Iris pigment epithelial cell (primary cell): ENCODE measurements at regions not wholly inside any gene's neighbourhood (a gene's known extent, or its start where the extent isn't known, plus 50 kb on each side); places are given as distances from the start of the nearest gene placed in this dataset.
A peak's percentile ranks its signal among the peaks of the same experiment; 100 is the strongest.
"Not testable (repeated sequence)": the region's sequence is repeated elsewhere in the genome, so short reads cannot be mapped to it uniquely, and the experiment has no call there.

Experiments used
- DNase-seq: peaks from one replicate; pipeline ENCODE4 v3.0.0-alpha.2; 2011; ENCODE audit warnings: low read depth

DNA sequence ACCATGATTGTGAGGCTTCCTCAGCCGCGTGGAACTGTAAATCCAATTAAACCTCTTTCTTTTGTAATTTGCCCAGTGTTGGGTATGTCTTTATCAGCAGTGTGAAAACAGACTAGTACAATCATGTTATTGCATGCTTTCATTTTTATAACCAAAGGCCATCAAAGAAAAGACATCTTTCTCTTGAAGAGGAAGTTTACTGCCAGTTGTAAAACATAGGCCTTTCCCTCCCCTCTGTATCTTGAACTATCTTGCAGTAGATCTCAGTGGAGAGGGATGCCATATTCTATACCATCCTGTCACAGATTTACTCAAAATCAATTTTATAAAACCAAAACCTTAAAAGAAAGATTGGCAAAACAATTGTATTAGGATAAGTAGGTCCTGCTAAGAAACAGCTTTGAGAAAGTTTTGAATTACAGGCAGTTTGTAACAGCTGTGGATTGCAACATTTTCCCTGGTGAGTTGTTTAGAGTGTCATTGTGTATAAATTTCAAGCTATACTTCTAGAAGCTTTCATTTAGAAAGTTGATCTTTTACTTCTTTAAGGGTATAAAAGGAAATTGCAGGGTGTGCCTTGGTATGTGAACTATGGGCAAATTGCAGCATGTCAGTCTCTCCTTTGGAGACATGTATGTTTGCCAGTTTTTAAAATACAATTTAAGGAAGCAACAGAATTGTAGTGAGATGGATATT lies 128.0 kb downstream of the ATP23 start:
- peak; percentile 88 for DNase-seq

- no peak for DNase-seq
Measured at GRCh38 chr12:58071994-58072393, 130.6 kb downstream of the ATP23 start.

GRCh38 chr12:58074259-58074658 lies 132.9 kb downstream of the ATP23 start:
- DNase-seq: no peak

DNA sequence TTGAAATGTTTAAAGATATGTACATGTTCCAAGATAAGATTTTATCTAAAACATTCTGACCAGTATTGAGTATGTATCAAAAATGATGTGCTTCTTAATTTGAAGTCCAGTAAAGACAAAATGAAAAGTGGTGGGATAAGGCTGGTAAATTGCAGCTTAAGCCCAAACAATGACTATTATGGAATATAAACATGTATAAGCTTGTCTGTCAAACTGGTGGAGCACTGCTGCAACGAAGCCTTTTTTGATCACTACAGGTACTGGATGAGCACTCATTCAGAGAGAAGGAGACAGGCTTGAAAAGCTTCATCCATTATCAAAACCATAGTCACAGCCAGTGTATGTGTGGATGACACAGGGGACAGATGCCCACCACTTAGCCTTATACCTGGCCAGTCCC lies 138.4 kb downstream of the ATP23 start:
- no peak for DNase-seq

DNA sequence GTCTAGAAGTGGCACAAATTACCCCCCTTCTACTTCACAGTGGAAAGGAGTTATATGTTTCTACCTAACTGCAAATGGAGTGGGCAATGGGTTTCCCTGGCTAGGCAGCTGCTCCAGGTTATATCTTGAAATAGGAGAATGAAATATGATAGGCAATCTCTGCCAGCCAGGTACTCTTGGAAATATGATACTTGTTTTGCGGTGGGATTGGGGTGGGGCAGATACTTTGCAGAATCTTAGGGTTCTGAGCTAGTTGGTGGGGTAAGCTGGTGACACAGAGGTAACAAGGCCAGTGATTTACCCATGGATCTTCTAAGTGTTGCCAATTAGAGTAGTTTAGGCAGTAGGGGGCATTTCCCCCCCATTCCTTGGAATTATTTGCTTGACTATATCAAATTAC lies 140.1 kb downstream of the ATP23 start:
- no peak for DNase-seq

- DNase-seq: no peak
Measured at GRCh38 chr12:58082996-58083395, 141.6 kb downstream of the ATP23 start.

GRCh38 chr12:58086006-58086405 lies 144.6 kb downstream of the ATP23 start:
- no peak for DNase-seq

GRCh38 chr12:58086930-58087329 lies 145.6 kb downstream of the ATP23 start:
- DNase-seq: no peak

DNA sequence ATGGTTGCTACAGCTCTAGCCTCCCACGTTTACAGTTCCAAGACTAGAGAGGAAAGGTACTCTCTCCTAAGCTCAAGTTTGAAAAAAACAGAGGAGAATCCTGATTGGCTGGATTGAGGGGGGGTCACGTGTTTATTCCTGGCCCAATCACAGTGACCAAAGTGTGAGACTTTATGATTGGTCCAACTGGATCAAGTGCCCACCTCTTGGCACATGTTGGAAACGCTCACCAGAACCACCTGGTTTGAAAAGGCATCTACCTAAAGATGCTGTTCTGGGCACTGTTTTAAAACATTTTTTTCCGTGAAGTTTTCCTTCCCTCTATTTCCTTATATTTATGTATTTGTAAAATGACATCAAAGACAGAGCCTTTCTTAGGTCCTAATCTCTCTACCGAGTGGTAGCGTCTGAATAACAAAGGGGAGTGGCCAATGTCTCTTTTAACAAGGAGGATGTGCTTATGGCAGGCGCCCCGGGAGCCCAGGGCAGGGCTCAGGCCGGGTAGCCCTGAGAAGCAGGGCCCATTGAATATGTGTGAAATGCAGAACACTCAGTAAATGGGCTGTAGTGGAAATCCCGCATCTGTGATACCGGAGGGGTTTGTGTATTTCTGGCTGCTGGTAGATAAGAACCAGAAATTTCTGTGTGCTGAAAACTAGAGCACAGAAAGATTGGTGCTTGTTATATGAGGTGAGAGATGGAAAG lies 146.2 kb downstream of the ATP23 start:
- DNase-seq: no peak

DNA sequence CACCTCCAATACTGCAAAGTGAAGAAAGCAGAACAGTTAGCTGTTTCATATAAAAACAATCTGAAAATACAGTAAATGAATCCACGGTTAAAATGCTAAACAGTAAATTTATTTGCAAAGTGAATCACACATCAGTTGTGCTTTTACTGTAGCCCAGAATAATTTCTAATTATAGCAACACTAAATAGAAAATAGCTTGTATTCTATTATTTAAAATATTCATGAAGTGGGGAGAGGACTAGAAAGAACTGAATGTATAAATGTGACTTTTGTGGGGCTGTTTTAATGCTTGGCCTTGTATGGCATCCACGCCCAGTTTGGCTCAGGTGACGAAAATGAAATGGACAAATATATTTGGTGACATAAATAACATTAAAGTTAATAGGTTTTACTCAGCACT lies 148.2 kb downstream of the ATP23 start:
- DNase-seq: no peak

GRCh38 chr12:58090685-58091084 lies 149.3 kb downstream of the ATP23 start:
- no peak for DNase-seq

DNA sequence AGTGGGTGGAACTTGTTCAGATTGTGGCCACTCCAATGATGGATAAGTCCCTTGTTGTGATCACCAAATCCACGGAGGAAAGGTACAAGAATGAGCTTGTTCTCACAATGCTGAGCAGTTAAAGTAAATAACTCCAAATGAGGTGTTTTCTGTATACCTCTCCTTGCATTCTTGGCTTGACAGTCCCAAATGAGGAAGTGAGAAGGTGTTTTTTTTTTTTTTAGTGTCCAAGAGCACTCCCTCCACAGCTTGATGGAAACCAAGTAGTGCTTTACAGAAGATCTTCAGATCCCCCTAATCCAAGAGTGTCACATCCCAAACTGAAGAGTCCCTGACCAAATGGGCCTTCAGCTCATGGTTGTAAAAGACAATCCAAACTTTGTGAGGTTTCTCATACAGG lies 153.6 kb downstream of the ATP23 start:
- no peak for DNase-seq

DNA sequence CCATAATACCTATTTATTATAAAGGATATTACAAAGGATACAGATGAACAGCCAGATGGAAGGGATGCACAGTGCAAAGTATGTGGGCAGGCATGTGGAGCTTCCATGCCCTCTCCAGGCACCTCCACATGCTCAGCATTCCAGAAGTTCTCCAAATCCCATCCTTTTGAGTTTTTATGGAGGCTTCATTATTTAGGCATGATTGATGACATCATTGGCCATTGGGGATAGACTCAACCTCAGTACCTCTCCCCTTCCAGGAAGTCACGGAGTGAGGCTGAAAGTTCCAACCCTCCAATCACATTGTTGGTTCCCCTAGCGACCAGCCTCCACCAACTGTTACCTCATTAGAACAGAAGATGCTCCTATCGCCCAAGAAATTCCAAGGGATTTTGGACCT lies 156.4 kb downstream of the ATP23 start:
- no peak for DNase-seq

- peak; percentile 3 for DNase-seq
Measured at GRCh38 chr12:58099476-58099875, 158.1 kb downstream of the ATP23 start.

DNA sequence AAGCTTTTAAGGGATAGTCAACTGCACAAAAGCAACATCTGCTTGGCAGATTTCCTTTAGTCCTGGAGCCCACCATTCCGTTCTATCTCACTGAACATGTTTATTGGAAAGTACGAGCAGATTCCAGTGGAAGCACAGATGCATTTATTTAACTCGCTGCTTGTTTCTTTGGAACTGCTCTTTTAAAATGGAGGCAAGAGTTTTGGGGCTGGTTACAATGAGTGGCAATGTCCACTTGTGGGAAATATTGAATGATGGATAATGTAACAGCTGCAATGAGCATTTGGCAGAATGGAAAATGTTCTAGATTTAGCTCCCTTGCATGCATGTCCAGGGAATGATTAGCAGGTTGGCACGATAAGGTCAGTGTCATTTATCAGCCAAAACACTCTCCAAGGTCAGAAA lies 163.0 kb downstream of the ATP23 start:
- no peak for DNase-seq

GRCh38 chr12:58105225-58106119 lies 164.1 kb downstream of the ATP23 start:
- DNase-seq: peak; percentile 24

DNA sequence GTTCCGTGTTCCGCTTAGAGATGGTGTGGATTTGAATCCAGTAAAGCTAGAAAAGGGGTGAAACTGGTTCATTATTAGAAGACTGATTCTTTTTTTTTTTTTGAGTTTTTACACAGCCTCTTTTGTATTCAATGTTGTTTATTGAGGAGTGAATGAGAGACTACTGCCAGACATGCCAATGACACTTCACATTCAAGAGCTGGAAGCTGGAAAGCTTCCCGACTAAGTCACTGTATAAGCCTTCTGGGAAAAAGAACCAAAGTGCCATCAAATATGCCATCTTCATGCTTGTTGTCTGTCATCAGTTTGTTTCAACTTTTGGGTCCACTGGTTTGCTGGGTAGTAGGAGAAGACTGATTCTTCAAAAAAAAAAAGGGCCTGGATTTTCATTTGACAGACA lies 164.8 kb downstream of the ATP23 start:
- DNase-seq: no peak

DNA sequence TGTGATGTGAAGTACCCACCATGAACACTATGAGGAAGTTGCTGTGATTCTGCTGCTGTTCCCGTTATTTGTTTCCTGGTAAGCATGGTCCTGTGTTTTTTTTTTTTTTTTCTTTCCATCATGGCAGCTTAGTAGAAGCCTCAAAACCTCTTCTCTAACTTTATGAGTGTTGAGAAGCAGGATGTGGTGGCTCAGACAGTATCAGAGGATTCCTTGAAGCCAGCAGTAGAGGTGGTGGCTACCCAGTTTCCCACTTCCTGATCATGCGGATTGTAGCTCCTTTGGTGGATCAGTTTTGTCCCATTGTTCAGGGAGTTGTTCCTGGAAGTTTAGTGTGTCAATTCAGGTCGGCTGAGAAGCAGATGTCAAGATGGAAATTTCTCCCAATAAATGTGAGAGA lies 175.8 kb downstream of the ATP23 start:
- DNase-seq: no peak

DNA sequence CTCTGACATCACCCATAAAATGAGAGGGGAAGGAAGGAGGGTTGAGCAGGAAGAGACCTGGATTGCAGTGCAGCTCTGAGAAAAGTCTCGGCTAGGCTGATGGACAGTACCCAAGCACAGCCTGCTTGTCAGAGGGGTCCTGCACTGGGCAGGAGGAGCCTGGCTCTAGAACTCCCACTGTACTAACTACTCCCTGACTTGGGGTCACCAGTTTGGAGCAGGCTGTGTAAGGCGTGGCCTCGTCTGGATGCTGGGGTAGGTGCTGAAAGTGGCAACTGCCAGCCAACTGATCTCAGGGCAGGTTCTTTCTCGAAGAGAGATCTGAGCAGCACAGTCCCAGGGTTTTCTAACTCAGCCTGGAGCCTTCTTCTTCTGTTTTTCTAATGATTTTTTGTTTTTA lies 176.3 kb downstream of the ATP23 start:
- DNase-seq: no peak

- DNase-seq: not testable (repeated sequence)
Measured at GRCh38 chr12:58125761-58126160, 184.4 kb downstream of the ATP23 start.

GRCh38 chr12:58131986-58132755 lies 190.8 kb downstream of the ATP23 start:
- DNase-seq: no peak

GRCh38 chr12:58138424-58138823 lies 197.1 kb downstream of the ATP23 start:
- DNase-seq: peak; percentile 4
